ENCODE measurements at regions not wholly inside any gene's neighbourhood (a gene's known extent, or its start where the extent isn't known, plus 50 kb on each side); places are given as distances from the start of the nearest gene placed in this dataset.

GRCh38 chr14:65243766-65244442 lies 141.6 kb upstream of the MAX start (continued):
- TF ChIP-seq KAT8 (CRISPR knock-in tag; IDR thresholded peaks at IDR 0.05) (peak; percentile 70), FOXP1 (IDR thresholded peaks at IDR 0.05) (no peak), FOXP1 (CRISPR knock-in tag; IDR thresholded peaks at IDR 0.05) (0 out of 2 replicates have a peak, but pooled peaks have one; percentile 36), ZNF556 (CRISPR knock-in tag; IDR thresholded peaks at IDR 0.05; ENCODE audit: borderline replicate concordance) (0 out of 2 replicates have a peak, but pooled peaks have one; percentile 28), FOXA1 (IDR thresholded peaks at IDR 0.05) (0 out of 2 replicates have a peak, but pooled peaks have one; percentile 15), FOXA1 (CRISPR knock-in tag; IDR thresholded peaks at IDR 0.05) (peak; percentile 62), ZBTB3 (CRISPR knock-in tag; IDR thresholded peaks at IDR 0.05; ENCODE audit: borderline replicate concordance, low read depth) (peak; percentile 34; the same call in 1 of the 2 replicates), ZSCAN29 (CRISPR knock-in tag; conservative IDR thresholded peaks at IDR 0.05) (0 out of 2 replicates have a peak, but pooled peaks have one; percentile 45), EZH2 (conservative IDR thresholded peaks at IDR 0.05; ENCODE audit: low read depth, low read length) (no peak), SAP130 (CRISPR knock-in tag; IDR thresholded peaks at IDR 0.05; ENCODE audit: low read depth) (peak; percentile 35; the same call in 1 of the 2 replicates), POLR2G (IDR thresholded peaks at IDR 0.05; ENCODE audit: low read depth, low read length) (peak; percentile 55; the same call in 1 of the 2 replicates), ATF7 (IDR thresholded peaks at IDR 0.05) (no peak), ATF7 (CRISPR knock-in tag; IDR thresholded peaks at IDR 0.05) (peak; percentile 57; the same call in 1 of the 2 replicates), SOX13 (IDR thresholded peaks at IDR 0.05) (no peak), SOX13 (CRISPR knock-in tag; conservative IDR thresholded peaks at IDR 0.05 in 1 of 2, IDR thresholded peaks at IDR 0.05 in 1 of 2) (peak in 1 of 2 experiments; percentile 62; a peak in 2 of 4 replicates), ZFX (CRISPR knock-in tag; IDR thresholded peaks at IDR 0.05; ENCODE audit: low read depth) (peak; percentile 45; the same call in 1 of the 2 replicates), ZNF230 (CRISPR knock-in tag; IDR thresholded peaks at IDR 0.05) (0 out of 2 replicates have a peak, but pooled peaks have one; percentile 41), ZNF792 (CRISPR knock-in tag; IDR thresholded peaks at IDR 0.05) (peak; percentile 26; the same call in 1 of the 2 replicates), KLF12 (CRISPR knock-in tag; IDR thresholded peaks at IDR 0.05; ENCODE audit: borderline replicate concordance) (no peak), EP300 (IDR thresholded peaks at IDR 0.05; ENCODE audit: low read depth in 2 of 2, low read length in 2 of 2) (peak in 1 of 2 experiments; percentile 53; a peak in 1 of 4 replicates), EP300 (CRISPR knock-in tag; IDR thresholded peaks at IDR 0.05; ENCODE audit: borderline replicate concordance) (peak; percentile 45; the same call in 1 of the 2 replicates), ZNF12 (CRISPR knock-in tag; IDR thresholded peaks at IDR 0.05) (0 out of 2 replicates have a peak, but pooled peaks have one; percentile 59), ZFP36L2 (CRISPR knock-in tag; IDR thresholded peaks at IDR 0.05) (no peak), RARA (CRISPR knock-in tag; IDR thresholded peaks at IDR 0.05) (0 out of 2 replicates have a peak, but pooled peaks have one; percentile 3), THAP11 (CRISPR knock-in tag; IDR thresholded peaks at IDR 0.05) (0 out of 2 replicates have a peak, but pooled peaks have one; percentile 25), ZNF251 (CRISPR knock-in tag; IDR thresholded peaks at IDR 0.05) (no peak), PAX8 (CRISPR knock-in tag; IDR thresholded peaks at IDR 0.05; ENCODE audit: borderline replicate concordance) (0 out of 2 replicates have a peak, but pooled peaks have one; percentile 40)
- TF ChIP-seq, protein P1, sequence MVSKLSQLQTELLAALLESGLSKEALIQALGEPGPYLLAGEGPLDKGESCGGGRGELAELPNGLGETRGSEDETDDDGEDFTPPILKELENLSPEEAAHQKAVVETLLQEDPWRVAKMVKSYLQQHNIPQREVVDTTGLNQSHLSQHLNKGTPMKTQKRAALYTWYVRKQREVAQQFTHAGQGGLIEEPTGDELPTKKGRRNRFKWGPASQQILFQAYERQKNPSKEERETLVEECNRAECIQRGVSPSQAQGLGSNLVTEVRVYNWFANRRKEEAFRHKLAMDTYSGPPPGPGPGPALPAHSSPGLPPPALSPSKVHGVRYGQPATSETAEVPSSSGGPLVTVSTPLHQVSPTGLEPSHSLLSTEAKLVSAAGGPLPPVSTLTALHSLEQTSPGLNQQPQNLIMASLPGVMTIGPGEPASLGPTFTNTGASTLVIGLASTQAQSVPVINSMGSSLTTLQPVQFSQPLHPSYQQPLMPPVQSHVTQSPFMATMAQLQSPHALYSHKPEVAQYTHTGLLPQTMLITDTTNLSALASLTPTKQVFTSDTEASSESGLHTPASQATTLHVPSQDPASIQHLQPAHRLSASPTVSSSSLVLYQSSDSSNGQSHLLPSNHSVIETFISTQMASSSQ (IDR thresholded peaks at IDR 0.05; ENCODE audit: low read depth): no peak
- TF ChIP-seq, protein P1 (CRISPR knock-in tag; IDR thresholded peaks at IDR 0.05; ENCODE audit: borderline replicate concordance): peak; percentile 41; the same call in 1 of the 2 replicates
